Loucy (cell line): ENCODE measurements at regions not wholly inside any gene's neighbourhood (a gene's known extent, or its start where the extent isn't known, plus 50 kb on each side); places are given as distances from the start of the nearest gene placed in this dataset.

Source experiments
- EZH2phosphoT487 ChIP-seq: fragments of 200-600 bp; IDR thresholded peaks from 2 replicates; pipeline ENCODE4 v1.6.1; 2018; ENCODE audit warnings: antibody characterized with exemption, mild to moderate bottlenecking, moderate library complexity, borderline replicate concordance
- TF ChIP-seq, protein P1 (sequence below): fragments of 200-600 bp; sonication (generic); conservative IDR thresholded peaks from 2 replicates; pipeline ENCODE4 v1.5.1; 2014; ENCODE audit warnings: mild to moderate bottlenecking, antibody characterized with exemption, low read length

DNA sequence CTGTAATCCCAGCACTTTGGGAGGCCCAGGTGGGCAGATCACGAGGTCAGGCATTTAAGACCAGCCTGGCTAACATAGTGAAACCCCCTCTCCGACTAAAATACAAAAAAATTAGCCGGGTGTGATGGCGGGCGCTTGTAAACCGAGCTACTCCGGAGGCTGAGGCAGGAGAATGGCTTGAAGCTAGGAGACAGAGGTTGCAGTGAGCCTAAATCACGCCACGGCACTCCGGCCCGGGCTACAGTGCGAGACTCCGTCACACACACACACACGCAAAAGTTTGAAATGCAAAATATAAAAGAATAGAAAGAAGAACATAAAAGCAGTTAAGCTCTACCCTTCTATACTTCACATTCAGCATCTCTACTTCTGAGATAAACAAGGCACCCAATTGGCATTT lies 1165.9 kb upstream of the CNTN5 start:
- TF ChIP-seq, protein P1, sequence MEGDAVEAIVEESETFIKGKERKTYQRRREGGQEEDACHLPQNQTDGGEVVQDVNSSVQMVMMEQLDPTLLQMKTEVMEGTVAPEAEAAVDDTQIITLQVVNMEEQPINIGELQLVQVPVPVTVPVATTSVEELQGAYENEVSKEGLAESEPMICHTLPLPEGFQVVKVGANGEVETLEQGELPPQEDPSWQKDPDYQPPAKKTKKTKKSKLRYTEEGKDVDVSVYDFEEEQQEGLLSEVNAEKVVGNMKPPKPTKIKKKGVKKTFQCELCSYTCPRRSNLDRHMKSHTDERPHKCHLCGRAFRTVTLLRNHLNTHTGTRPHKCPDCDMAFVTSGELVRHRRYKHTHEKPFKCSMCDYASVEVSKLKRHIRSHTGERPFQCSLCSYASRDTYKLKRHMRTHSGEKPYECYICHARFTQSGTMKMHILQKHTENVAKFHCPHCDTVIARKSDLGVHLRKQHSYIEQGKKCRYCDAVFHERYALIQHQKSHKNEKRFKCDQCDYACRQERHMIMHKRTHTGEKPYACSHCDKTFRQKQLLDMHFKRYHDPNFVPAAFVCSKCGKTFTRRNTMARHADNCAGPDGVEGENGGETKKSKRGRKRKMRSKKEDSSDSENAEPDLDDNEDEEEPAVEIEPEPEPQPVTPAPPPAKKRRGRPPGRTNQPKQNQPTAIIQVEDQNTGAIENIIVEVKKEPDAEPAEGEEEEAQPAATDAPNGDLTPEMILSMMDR = no peak
- TF ChIP-seq EZH2phosphoT487 = no peak
